A673 (cell line): ENCODE measurements at regions not wholly inside any gene's neighbourhood (a gene's known extent, or its start where the extent isn't known, plus 50 kb on each side); places are given as distances from the start of the nearest gene placed in this dataset.

Experiments used
- BruUV-seq: library from RNA; stranded (reverse); fragments of 400-500 nt; replicated peaks from 2 replicates; lab custom pipeline; 2021; lab: Mats Ljungman, UMichigan
- CTCF ChIA-PET: fragments of 300-600 bp; sonication (Branson Sonifier 250); formaldehyde crosslinking; loops from one replicate; lab custom pipeline; 2022; ENCODE audit warnings: antibody characterized with exemption; lab: Charles Lee
- POLR2A ChIA-PET: fragments of 300-600 bp; sonication (Branson Sonifier 250); formaldehyde crosslinking; loops from one replicate; lab custom pipeline; 2022; ENCODE audit warnings: antibody characterized with exemption; ENCODE audit not compliant: low non-redundant PET; lab: Charles Lee
- DNase-seq: peaks from one replicate; pipeline ENCODE4 v3.0.0-alpha.2; 2015; ENCODE audit warnings: low spot score
- H3K27ac ChIP-seq: fragments of 200-600 bp; sonication (generic); 2 replicates; pipeline ENCODE4 v1.5.1; 2016; ENCODE audit warnings: mixed run types, low read depth, mild to moderate bottlenecking, mixed read lengths, antibody characterized with exemption, low read length; ENCODE audit not compliant: poor library complexity, severe bottlenecking
- H3K27me3 ChIP-seq: fragments of 200-600 bp; sonication (generic); replicated peaks from 2 replicates; pipeline ENCODE4 v1.6.1; 2017; ENCODE audit warnings: mixed run types, low read depth, mild to moderate bottlenecking, mixed read lengths, antibody characterized with exemption, low read length; ENCODE audit not compliant: insufficient read depth, poor library complexity
- H3K36me3 ChIP-seq: fragments of 200-600 bp; sonication (generic); 2 replicates; pipeline ENCODE4 v1.6.1; 2016; ENCODE audit warnings: mixed run types, mild to moderate bottlenecking, mixed read lengths, antibody characterized with exemption, low read length; ENCODE audit not compliant: insufficient read depth, poor library complexity, severe bottlenecking
- H3K4me1 ChIP-seq: fragments of 200-600 bp; sonication (generic); 2 replicates; pipeline ENCODE4 v1.6.1; 2017; ENCODE audit warnings: mixed run types, mild to moderate bottlenecking, mixed read lengths, antibody characterized with exemption, low read length; ENCODE audit not compliant: insufficient read depth, poor library complexity, severe bottlenecking
- H3K4me3 ChIP-seq: fragments of 200-600 bp; sonication (generic); 2 replicates; pipeline ENCODE4 v1.5.1; 2016; ENCODE audit warnings: low read depth, mixed run types, mild to moderate bottlenecking, mixed read lengths, low read length; ENCODE audit not compliant: poor library complexity, severe bottlenecking
- H3K9me3 ChIP-seq: fragments of 200-600 bp; sonication (generic); 2 replicates; pipeline ENCODE4 v1.6.1; 2016; ENCODE audit warnings: mixed run types, low read depth, mild to moderate bottlenecking, mixed read lengths, antibody characterized with exemption, low read length; ENCODE audit not compliant: poor library complexity, severe bottlenecking
- CTCF ChIP-seq: fragments of 300-800, 200-600 bp; sonication (generic); conservative IDR thresholded peaks from 2 replicates; pipeline ENCODE4 v1.5.1; 2017; ENCODE audit warnings: low read depth, mild to moderate bottlenecking, antibody characterized with exemption, low read length, moderate library complexity, mixed read lengths
- EZH2 ChIP-seq: fragments of 200-600 bp; sonication (generic); IDR thresholded peaks from 2 replicates; pipeline ENCODE4 v1.6.1; 2017; ENCODE audit warnings: borderline replicate concordance, low read depth, mild to moderate bottlenecking, mixed read lengths, antibody characterized with exemption, low read length; ENCODE audit not compliant: poor library complexity, severe bottlenecking
- intact Hi-C: fragments of 100-400 bp; cut with micrococcal nuclease; formaldehyde crosslinking; loops from one replicate; pipeline ENCODE4 v1.10.0; 2022; ENCODE audit not compliant: unreplicated experiment

DNA sequence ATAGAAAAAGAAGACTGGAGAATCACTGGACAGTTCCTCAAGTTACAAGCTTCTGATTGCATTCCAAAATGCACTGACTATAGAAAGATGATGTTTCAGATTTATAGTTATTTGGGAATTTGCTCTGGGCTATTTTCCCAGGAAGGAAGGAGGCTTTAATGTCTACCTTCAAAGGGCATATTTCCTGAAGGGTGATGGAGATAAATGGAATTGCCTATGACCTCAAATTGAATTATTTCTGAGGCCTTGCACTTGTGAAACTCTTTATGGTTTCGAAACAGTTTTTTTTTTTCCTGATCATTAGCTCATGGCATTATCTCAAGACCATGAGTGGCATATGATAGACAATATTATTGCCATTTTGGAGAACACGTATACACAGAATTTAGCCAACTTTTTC, 333.9 kb downstream of the METTL15 start:
- Histone ChIP-seq H3K4me3 (no peak overlapping the region), H3K27ac (no peak overlapping the region), H3K27me3 (no peaks in the 10 kb centered on the region), H3K36me3 (no peaks in the 10 kb centered on the region), H3K9me3 (no peaks in the 10 kb centered on the region), H3K4me1 (no peaks in the 10 kb centered on the region)
- BruUV-seq = no TSS peak
- TF ChIP-seq CTCF (no peak), EZH2 (no peak)
- CTCF ChIA-PET = no interaction called here
- intact Hi-C loops = no loop called here
- no peak for DNase-seq
- POLR2A ChIA-PET = interaction anchor here (0.7 kb wide), 1 partner anchor 1611 kb away, joined by 3 read pairs; no protein-coding TSS in a partner anchor

DNA sequence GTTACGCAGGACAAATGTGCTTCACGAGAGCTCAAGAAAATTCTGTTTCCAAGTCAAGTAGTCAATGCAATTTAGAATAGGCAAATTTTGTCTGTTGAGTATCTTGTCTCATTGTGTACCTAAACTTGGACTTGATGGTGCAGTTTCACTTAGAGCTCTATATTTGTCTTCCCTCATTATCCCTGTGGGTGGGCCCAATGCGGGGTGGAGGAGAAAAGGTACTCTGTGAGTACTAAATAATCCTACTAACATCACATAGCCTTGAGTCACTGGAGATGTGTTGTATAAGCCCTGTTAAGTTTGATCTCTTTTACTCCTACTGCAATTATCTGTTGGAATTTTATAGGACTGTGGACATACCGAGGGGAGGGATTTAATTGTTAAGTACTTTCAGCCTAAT, 331.2 kb downstream of the METTL15 start:
- no TSS peak for BruUV-seq
- no peak overlapping the region for H3K27ac ChIP-seq
- H3K4me3 ChIP-seq = no peak overlapping the region
- intact Hi-C loops = no loop called here
- no peaks in the 10 kb centered on the region for H3K27me3 ChIP-seq
- H3K36me3 ChIP-seq = no peaks in the 10 kb centered on the region
- no peaks in the 10 kb centered on the region for H3K9me3 ChIP-seq
- POLR2A ChIA-PET = no interaction called here
- no peaks in the 10 kb centered on the region for H3K4me1 ChIP-seq
- CTCF ChIA-PET = no interaction called here
- DNase-seq = peak; percentile 22
- TF ChIP-seq EZH2 (no peak), CTCF (no peak)

DNA sequence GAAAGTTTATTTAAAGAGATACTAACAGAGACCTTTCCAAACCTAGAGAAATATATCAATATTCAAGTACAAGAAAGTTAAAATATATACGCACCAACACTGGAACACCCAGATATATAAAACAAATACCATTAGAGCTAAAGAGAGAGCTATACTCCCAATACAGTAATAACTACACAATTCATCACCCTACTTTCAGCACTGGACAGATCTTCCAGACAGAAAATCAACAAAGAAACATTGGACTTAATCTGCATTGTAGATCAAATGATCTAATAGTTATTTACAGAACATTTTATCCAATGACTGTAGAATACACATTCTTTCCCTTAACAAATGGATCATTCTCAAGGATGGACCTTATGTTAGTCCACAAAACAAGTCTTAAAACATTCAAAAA, 311.9 kb downstream of the METTL15 start:
- BruUV-seq = no TSS peak

More for the DNA sequence above, 311.9 kb downstream of the METTL15 start:
- Histone ChIP-seq H3K4me1 (no peaks in the 10 kb centered on the region), H3K9me3 (peaks cover 6% of the 10 kb centered on the region), H3K27me3 (no peaks in the 10 kb centered on the region), H3K27ac (no peak overlapping the region), H3K36me3 (no peaks in the 10 kb centered on the region), H3K4me3 (no peak overlapping the region)
- DNase-seq = no peak
- intact Hi-C loops = no loop called here
- TF ChIP-seq CTCF (no peak), EZH2 (no peak)
- POLR2A ChIA-PET = no interaction called here
- CTCF ChIA-PET = no interaction called here
